Stomach (tissue), 8 donors: ENCODE measurements at regions not wholly inside any gene's neighbourhood (a gene's known extent, or its start where the extent isn't known, plus 50 kb on each side); places are given as distances from the start of the nearest gene placed in this dataset.
A peak's percentile ranks its signal among the peaks of the same experiment; 100 is the strongest.

ENCODE experiments used
- DNase-seq, 2 donors: peaks; one replicate each; pipeline versions ENCODE4 v3.0.0 to v3.0.0-alpha.2; 2013 to 2019
- H3K27ac ChIP-seq, 5 donors: fragments of 200-600 bp in 4 of 5; sonication (generic) in 4 of 5; one replicate each; pipeline ENCODE4 v1.5.1; 2013 to 2019; ENCODE audit warnings: mild to moderate bottlenecking in 1 of 5, moderate library complexity in 1 of 5
- H3K27me3 ChIP-seq, 3 donors: fragments of 200-600 bp; sonication (generic); one replicate each; pipeline ENCODE4 v1.5.1; 2017 to 2019; ENCODE audit warnings: mixed run types in 1 of 3
- H3K36me3 ChIP-seq, 4 donors: fragments of 200-600 bp; sonication (generic); 1 replicate in 3 of 4; 2 replicates in 1 of 4; pipeline ENCODE4 v1.5.1; 2016 to 2019
- H3K4me1 ChIP-seq, 4 donors: fragments of 200-600 bp; sonication (generic); one replicate each; pipeline ENCODE4 v1.5.1; 2016 to 2019
- H3K4me3 ChIP-seq, 4 donors: fragments of 200-600 bp; sonication (generic) in 3 of 4; one replicate each; pipeline ENCODE4 v1.5.1; 2016 to 2019; ENCODE audit warnings: mild to moderate bottlenecking in 1 of 4
- H3K9me3 ChIP-seq, 4 donors: fragments of 200-600 bp; sonication (generic); one replicate each; pipeline ENCODE4 v1.5.1; 2016 to 2019
- EP300 ChIP-seq: sonication (generic); formaldehyde crosslinking; IDR thresholded peaks from one replicate; pipeline ENCODE4 v1.6.1; 2017; ENCODE audit warnings: antibody characterized with exemption
- POLR2A ChIP-seq, 4 donors: fragments of 450-650 bp; IDR thresholded peaks; one replicate each; pipeline ENCODE4 v1.6.1; 2016; ENCODE audit warnings: antibody characterized with exemption in 4 of 4, control low read depth in 2 of 4, mild to moderate bottlenecking in 1 of 4, moderate library complexity in 1 of 4
- POLR2AphosphoS5 ChIP-seq, 3 donors: sonication (generic); formaldehyde crosslinking; IDR thresholded peaks; one replicate each; pipeline ENCODE4 v1.6.1; 2016; ENCODE audit warnings: antibody characterized with exemption in 3 of 3
- WGBS, 5 donors: extraction: QIAGEN DNeasy Blood & Tissue Kit in 3 of 5; methylation state at CpG; one replicate each; pipeline versions ENCODE4 v1.1.5 to v1.1.7; 2013 to 2018; 5-methylcytosine and 5-hydroxymethylcytosine counted together
- intact Hi-C: fragments of 100-400 bp; cut with DNase I; formaldehyde crosslinking; loops from one replicate; pipeline ENCODE4 v1.15.1; 2023; ENCODE audit warnings: low total_unique reads
- TF ChIP-seq, protein P1 (sequence below), 7 experiments: fragments of 450-650 bp in 4 of 7; fragments of 200-600 bp in 3 of 7; sonication (generic) in 3 of 7; IDR thresholded peaks; one replicate each; pipeline ENCODE4 v1.5.1; 2016 to 2019; ENCODE audit warnings: antibody characterized with exemption in 7 of 7, control low read depth in 2 of 7, mild to moderate bottlenecking in 1 of 7
- donor health status: healthy with polysubstance abuse.
- donor health status: Bipolar disorder and iron deficiency.
- donor health status: healthy.

DNA sequence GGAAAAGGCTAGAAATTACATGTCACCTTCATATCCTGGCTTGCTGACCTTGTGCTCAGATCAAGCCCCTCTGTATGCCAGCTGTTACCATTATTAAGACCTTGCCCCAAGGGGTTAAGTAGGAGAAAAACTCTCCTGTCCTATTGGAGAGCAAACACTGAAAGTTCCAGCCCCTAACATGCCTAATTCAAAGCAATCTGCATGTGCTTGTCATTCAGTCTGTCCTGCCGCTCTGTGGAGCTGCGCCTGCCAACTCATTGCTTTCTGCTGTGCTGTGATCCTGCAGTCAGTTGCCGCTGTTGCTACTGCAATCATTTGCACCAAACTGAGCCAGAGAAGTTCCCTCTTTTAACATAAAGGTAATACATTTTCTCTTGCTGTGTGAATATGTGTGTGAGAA lies 113.4 kb downstream of the DISP1 start:
- Histone ChIP-seq H3K27ac (peak overlapping the region in 4 of 5 donors; percentile 1 to 62 (median 48)), H3K27me3 (no peaks in the 10 kb centered on the region), H3K9me3 (no peaks in the 10 kb centered on the region), H3K4me1 (peaks cover 0 to 58% (median 23%) of the 10 kb centered on the region in 4 donors), H3K36me3 (no peaks in the 10 kb centered on the region), H3K4me3 (peak overlapping the region; percentile 7 to 32 (median 9))
- intact Hi-C loops, result no loop called here
- WGBS, 5 donors, result 5 to 37% (median 24%) methylated on average over 3 of the region's 3 CpGs
- DNase-seq, result peak; percentile 73 to 78
- TF ChIP-seq, protein P1, sequence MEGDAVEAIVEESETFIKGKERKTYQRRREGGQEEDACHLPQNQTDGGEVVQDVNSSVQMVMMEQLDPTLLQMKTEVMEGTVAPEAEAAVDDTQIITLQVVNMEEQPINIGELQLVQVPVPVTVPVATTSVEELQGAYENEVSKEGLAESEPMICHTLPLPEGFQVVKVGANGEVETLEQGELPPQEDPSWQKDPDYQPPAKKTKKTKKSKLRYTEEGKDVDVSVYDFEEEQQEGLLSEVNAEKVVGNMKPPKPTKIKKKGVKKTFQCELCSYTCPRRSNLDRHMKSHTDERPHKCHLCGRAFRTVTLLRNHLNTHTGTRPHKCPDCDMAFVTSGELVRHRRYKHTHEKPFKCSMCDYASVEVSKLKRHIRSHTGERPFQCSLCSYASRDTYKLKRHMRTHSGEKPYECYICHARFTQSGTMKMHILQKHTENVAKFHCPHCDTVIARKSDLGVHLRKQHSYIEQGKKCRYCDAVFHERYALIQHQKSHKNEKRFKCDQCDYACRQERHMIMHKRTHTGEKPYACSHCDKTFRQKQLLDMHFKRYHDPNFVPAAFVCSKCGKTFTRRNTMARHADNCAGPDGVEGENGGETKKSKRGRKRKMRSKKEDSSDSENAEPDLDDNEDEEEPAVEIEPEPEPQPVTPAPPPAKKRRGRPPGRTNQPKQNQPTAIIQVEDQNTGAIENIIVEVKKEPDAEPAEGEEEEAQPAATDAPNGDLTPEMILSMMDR (IDR thresholded peaks at IDR 0.05), result no peak
- peak in 2 of 3 donors; percentile 84 to 85 for TF ChIP-seq POLR2AphosphoS5 (IDR thresholded peaks at IDR 0.05)

DNA sequence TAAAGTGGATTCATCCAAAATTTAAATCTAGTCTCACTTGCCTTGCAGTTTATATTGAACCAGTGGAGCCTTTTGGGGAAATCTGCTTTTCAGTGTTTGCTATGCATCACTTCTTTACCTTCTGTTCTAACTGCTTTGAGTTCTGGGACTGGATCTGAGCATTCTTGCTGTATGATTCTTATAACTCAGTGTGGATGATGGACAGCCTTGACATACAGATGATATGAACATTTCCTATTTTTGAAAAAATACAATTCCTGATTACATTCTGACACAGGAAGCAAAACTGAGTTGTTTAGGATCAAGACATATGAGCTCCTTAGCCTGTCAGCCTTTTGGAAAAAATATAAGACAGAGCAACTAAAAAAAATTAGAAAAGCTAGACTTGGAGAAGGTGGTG lies 115.2 kb downstream of the DISP1 start:
- Histone ChIP-seq H3K27ac (no peak overlapping the region), H3K4me3 (peak overlapping the region in 2 of 4 donors; percentile 1 to 32), H3K9me3 (no peaks in the 10 kb centered on the region), H3K4me1 (peaks cover 0 to 45% (median 19%) of the 10 kb centered on the region in 4 donors), H3K27me3 (no peaks in the 10 kb centered on the region), H3K36me3 (no peaks in the 10 kb centered on the region)
- DNase-seq, result no peak
- intact Hi-C loops, result no loop called here
- TF ChIP-seq POLR2AphosphoS5 (IDR thresholded peaks at IDR 0.05), result no peak
- no peak for TF ChIP-seq POLR2A (IDR thresholded peaks at IDR 0.05)
- TF ChIP-seq EP300, result no peak
- TF ChIP-seq, protein P1 (IDR thresholded peaks at IDR 0.05), result no peak

DNA sequence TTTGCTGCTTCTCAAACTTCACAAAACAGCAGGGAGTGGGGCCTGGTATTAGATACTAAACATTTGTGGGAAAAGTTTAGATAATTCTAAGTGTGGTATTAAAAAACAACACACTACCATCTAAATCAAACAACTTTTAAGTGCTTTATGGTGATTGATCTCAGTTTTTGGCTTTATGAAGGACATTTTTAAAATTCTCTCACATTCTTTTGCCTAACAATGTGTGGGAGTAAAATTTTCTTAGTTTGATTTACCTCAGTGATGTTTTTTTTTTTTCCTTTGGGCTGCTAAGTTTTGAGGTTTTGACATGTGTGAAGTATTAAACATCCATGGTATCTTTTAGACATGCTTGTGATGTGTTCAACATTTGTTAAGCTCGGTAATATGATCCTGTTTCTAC lies 116.2 kb downstream of the DISP1 start:
- Histone ChIP-seq H3K9me3 (no peaks in the 10 kb centered on the region), H3K4me3 (no peak overlapping the region), H3K27ac (no peak overlapping the region), H3K27me3 (no peaks in the 10 kb centered on the region), H3K36me3 (no peaks in the 10 kb centered on the region), H3K4me1 (peaks cover 0 to 45% (median 19%) of the 10 kb centered on the region in 4 donors)
- intact Hi-C loops, result no loop called here
- DNase-seq, result no peak
- no peak for TF ChIP-seq POLR2AphosphoS5 (IDR thresholded peaks at IDR 0.05)
- no peak for TF ChIP-seq EP300
- TF ChIP-seq POLR2A (IDR thresholded peaks at IDR 0.05), result no peak
- TF ChIP-seq, protein P1 (IDR thresholded peaks at IDR 0.05), result no peak
- 85 to 98% (median 87%) methylated on average over 1 of the region's 1 CpG for WGBS, 5 donors

DNA sequence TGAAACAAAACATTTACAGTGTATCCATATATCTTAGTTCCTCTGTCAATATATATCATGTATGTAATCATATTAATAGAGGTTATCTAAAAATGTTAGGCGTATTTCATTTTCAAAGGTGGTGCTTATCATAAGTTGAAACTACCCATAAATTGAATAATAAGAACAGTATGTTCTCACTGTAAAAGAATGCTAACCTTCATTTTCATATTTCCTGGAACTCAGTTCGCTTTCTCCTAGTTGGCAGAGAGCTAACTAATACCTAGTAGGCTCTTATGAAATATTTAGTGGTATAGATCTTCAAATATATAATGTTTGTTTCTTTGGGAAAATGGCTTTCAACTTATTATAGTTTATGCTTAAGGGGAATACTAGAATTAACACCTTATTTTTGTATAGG lies 118.4 kb downstream of the DISP1 start:
- 59 to 74% (median 60%) methylated on average over 2 of the region's 2 CpGs for WGBS, 5 donors
- no peak for TF ChIP-seq POLR2A (IDR thresholded peaks at IDR 0.05)
- TF ChIP-seq, protein P1 (IDR thresholded peaks at IDR 0.05), result no peak
- no peak for TF ChIP-seq EP300
- no peak for TF ChIP-seq POLR2AphosphoS5 (IDR thresholded peaks at IDR 0.05)
- Histone ChIP-seq H3K36me3 (no peaks in the 10 kb centered on the region), H3K27ac (no peak overlapping the region), H3K4me1 (peaks cover 0 to 30% (median 15%) of the 10 kb centered on the region in 4 donors), H3K27me3 (no peaks in the 10 kb centered on the region), H3K4me3 (no peak overlapping the region), H3K9me3 (no peaks in the 10 kb centered on the region)
- intact Hi-C loops, result no loop called here
- no peak for DNase-seq
